ENCODE measurements at regions not wholly inside any gene's neighbourhood (a gene's known extent, or its start where the extent isn't known, plus 50 kb on each side); places are given as distances from the start of the nearest gene placed in this dataset.

DNA sequence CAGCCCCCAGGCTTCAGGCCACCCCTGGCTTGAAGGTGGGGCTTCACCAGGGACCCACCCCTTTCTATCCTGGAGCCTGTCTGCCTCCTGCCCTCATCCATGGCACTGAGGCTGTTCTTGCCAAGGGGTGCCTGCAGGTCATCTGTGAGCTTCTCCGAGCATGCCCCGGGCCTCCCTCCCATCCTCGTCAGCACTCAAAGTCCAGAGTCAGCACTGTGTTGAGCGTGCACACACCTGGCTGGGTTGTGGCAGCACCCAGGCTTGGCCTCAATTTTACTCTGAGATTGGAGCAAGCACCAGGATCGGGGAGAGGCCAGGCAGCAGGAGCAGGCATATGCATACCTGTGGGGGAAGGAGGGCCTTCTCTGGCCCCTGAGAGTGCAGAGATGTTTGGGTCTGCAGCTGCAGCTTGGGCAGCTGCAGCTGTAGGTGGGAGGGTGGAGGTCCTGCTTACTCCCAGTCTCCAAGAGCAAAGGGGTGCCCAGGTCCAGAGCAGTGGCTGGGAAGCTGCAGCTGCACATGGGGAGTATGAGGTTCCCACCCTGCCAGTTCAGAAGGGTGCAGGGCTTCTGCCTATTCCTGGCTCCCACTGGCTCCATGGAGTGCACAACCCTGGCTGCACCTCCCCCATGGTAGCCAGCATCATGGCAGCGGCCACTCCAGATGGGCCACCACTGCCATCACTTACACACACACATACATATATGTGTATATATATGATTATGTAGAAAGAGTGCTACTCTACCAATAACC, 488.7 kb downstream of the JRKL start (continued):
- TF ChIP-seq STAT6 (CRISPR knock-in tag; IDR thresholded peaks at IDR 0.05), result no peak
- TF ChIP-seq, protein P1, sequence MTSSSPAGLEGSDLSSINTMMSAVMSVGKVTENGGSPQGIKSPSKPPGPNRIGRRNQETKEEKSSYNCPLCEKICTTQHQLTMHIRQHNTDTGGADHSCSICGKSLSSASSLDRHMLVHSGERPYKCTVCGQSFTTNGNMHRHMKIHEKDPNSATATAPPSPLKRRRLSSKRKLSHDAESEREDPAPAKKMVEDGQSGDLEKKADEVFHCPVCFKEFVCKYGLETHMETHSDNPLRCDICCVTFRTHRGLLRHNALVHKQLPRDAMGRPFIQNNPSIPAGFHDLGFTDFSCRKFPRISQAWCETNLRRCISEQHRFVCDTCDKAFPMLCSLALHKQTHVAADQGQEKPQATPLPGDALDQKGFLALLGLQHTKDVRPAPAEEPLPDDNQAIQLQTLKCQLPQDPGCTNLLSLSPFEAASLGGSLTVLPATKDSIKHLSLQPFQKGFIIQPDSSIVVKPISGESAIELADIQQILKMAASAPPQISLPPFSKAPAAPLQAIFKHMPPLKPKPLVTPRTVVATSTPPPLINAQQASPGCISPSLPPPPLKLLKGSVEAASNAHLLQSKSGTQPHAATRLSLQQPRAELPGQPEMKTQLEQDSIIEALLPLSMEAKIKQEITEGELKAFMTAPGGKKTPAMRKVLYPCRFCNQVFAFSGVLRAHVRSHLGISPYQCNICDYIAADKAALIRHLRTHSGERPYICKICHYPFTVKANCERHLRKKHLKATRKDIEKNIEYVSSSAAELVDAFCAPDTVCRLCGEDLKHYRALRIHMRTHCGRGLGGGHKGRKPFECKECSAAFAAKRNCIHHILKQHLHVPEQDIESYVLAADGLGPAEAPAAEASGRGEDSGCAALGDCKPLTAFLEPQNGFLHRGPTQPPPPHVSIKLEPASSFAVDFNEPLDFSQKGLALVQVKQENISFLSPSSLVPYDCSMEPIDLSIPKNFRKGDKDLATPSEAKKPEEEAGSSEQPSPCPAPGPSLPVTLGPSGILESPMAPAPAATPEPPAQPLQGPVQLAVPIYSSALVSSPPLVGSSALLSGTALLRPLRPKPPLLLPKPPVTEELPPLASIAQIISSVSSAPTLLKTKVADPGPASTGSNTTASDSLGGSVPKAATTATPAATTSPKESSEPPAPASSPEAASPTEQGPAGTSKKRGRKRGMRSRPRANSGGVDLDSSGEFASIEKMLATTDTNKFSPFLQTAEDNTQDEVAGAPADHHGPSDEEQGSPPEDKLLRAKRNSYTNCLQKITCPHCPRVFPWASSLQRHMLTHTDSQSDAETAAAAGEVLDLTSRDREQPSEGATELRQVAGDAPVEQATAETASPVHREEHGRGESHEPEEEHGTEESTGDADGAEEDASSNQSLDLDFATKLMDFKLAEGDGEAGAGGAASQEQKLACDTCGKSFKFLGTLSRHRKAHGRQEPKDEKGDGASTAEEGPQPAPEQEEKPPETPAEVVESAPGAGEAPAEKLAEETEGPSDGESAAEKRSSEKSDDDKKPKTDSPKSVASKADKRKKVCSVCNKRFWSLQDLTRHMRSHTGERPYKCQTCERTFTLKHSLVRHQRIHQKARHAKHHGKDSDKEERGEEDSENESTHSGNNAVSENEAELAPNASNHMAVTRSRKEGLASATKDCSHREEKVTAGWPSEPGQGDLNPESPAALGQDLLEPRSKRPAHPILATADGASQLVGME (CRISPR knock-in tag; IDR thresholded peaks at IDR 0.05), result no peak
- TF ChIP-seq ARHGAP35 (IDR thresholded peaks at IDR 0.05; ENCODE audit: partially characterized antibody), result no peak

Measured in K562 (cell line).